ENCODE measurements at regions not wholly inside any gene's neighbourhood (a gene's known extent, or its start where the extent isn't known, plus 50 kb on each side); places are given as distances from the start of the nearest gene placed in this dataset.

GRCh38 chrX:5746231-5746630, 482.4 kb downstream of the NLGN4X start:
- H3K27me3 ChIP-seq (ENCODE audit: insufficient read depth, low read length, poor library complexity, severe bottlenecking) = no peaks in the 10 kb centered on the region
- H3K4me3 ChIP-seq (ENCODE audit: low read length, poor library complexity, severe bottlenecking) = no peak overlapping the region
- H3K36me3 ChIP-seq (ENCODE audit: insufficient read depth, low read length) = no peaks in the 10 kb centered on the region
- H4K20me1 ChIP-seq (ENCODE audit: insufficient read depth, low read length, poor library complexity, severe bottlenecking) = no peaks in the 10 kb centered on the region
- no peaks in the 10 kb centered on the region for H3K4me1 ChIP-seq (ENCODE audit: insufficient read depth, low read length, poor library complexity, severe bottlenecking)
- H3K9me3 ChIP-seq (ENCODE audit: insufficient read depth, low read depth, low read length) = no peaks in the 10 kb centered on the region
- H3K79me2 ChIP-seq (ENCODE audit: insufficient read depth, low read length) = no peaks in the 10 kb centered on the region
- H3K9ac ChIP-seq (ENCODE audit: low read depth, low read length, poor library complexity, severe bottlenecking) = no peak overlapping the region
- no peak for TF ChIP-seq CTCF (conservative IDR thresholded peaks at IDR 0.05; ENCODE audit: low read length)
- TF ChIP-seq EZH2phosphoT487 (IDR thresholded peaks at IDR 0.05; ENCODE audit: borderline replicate concordance) = no peak
- H3F3A ChIP-seq (ENCODE audit: low read depth) = no peaks in the 10 kb centered on the region
- no peaks in the 10 kb centered on the region for H3K9me2 ChIP-seq (replicated peaks; ENCODE audit: low read depth, low read length)
- no peak overlapping the region for H3K4me2 ChIP-seq (ENCODE audit: low read depth, low read length, poor library complexity, severe bottlenecking)
- H2AFZ ChIP-seq (ENCODE audit: low read length) = no peak overlapping the region

- Histone ChIP-seq H2AFZ (ENCODE audit: low read length) (no peak overlapping the region), H3K4me1 (ENCODE audit: insufficient read depth, low read length, poor library complexity, severe bottlenecking) (no peaks in the 10 kb centered on the region), H4K20me1 (ENCODE audit: insufficient read depth, low read length, poor library complexity, severe bottlenecking) (no peaks in the 10 kb centered on the region), H3K4me2 (ENCODE audit: low read depth, low read length, poor library complexity, severe bottlenecking) (no peak overlapping the region), H3K27me3 (ENCODE audit: insufficient read depth, low read length, poor library complexity, severe bottlenecking) (no peaks in the 10 kb centered on the region), H3K9me2 (replicated peaks; ENCODE audit: low read depth, low read length) (no peaks in the 10 kb centered on the region), H3F3A (ENCODE audit: low read depth) (no peaks in the 10 kb centered on the region), H3K9me3 (ENCODE audit: insufficient read depth, low read depth, low read length) (no peaks in the 10 kb centered on the region), H3K36me3 (ENCODE audit: insufficient read depth, low read length) (no peaks in the 10 kb centered on the region), H3K4me3 (ENCODE audit: low read length, poor library complexity, severe bottlenecking) (no peak overlapping the region), H3K79me2 (ENCODE audit: insufficient read depth, low read length) (no peaks in the 10 kb centered on the region), H3K9ac (ENCODE audit: low read depth, low read length, poor library complexity, severe bottlenecking) (no peak overlapping the region)
- TF ChIP-seq EZH2phosphoT487 (IDR thresholded peaks at IDR 0.05; ENCODE audit: borderline replicate concordance) (no peak), CTCF (conservative IDR thresholded peaks at IDR 0.05; ENCODE audit: low read length) (no peak)
Observed at GRCh38 chrX:5733501-5733900, 495.2 kb downstream of the NLGN4X start.

- Histone ChIP-seq H3K9me2 (replicated peaks; ENCODE audit: low read depth, low read length) (no peaks in the 10 kb centered on the region), H3K36me3 (ENCODE audit: insufficient read depth, low read length) (no peaks in the 10 kb centered on the region), H3K9ac (ENCODE audit: low read depth, low read length, poor library complexity, severe bottlenecking) (no peak overlapping the region), H2AFZ (ENCODE audit: low read length) (no peak overlapping the region), H4K20me1 (ENCODE audit: insufficient read depth, low read length, poor library complexity, severe bottlenecking) (no peaks in the 10 kb centered on the region), H3K4me2 (ENCODE audit: low read depth, low read length, poor library complexity, severe bottlenecking) (no peak overlapping the region), H3K79me2 (ENCODE audit: insufficient read depth, low read length) (no peaks in the 10 kb centered on the region), H3K27me3 (ENCODE audit: insufficient read depth, low read length, poor library complexity, severe bottlenecking) (no peaks in the 10 kb centered on the region), H3K4me3 (ENCODE audit: low read length, poor library complexity, severe bottlenecking) (no peak overlapping the region), H3K4me1 (ENCODE audit: insufficient read depth, low read length, poor library complexity, severe bottlenecking) (no peaks in the 10 kb centered on the region), H3K9me3 (ENCODE audit: insufficient read depth, low read depth, low read length) (no peaks in the 10 kb centered on the region), H3F3A (ENCODE audit: low read depth) (no peaks in the 10 kb centered on the region)
- TF ChIP-seq EZH2phosphoT487 (IDR thresholded peaks at IDR 0.05; ENCODE audit: borderline replicate concordance) (no peak), CTCF (conservative IDR thresholded peaks at IDR 0.05; ENCODE audit: low read length) (no peak)
Observed at GRCh38 chrX:5730556-5730955, 498.1 kb downstream of the NLGN4X start.

All from Loucy (cell line).